Liver (tissue), 8 donors: ENCODE measurements at regions not wholly inside any gene's neighbourhood (a gene's known extent, or its start where the extent isn't known, plus 50 kb on each side); places are given as distances from the start of the nearest gene placed in this dataset.

ENCODE experiments used
- DNase-seq: peaks from one replicate; pipeline ENCODE4 v3.0.0-alpha.2; 2017; ENCODE audit warnings: low spot score
- H3K27ac ChIP-seq, 2 donors: one replicate each; pipeline ENCODE4 v1.7.0; 2013; ENCODE audit warnings: inconsistent platforms in 2 of 2, low read length in 2 of 2, control low read depth in 1 of 2, low read depth in 1 of 2, mild to moderate bottlenecking in 1 of 2
- H3K27me3 ChIP-seq, 4 donors: one replicate each; pipeline versions ENCODE4 v1.6.1 to v1.7.0; 2013; ENCODE audit warnings: low read length in 3 of 4, inconsistent platforms in 1 of 4, mild to moderate bottlenecking in 1 of 4, moderate library complexity in 1 of 4; ENCODE audit not compliant: control insufficient read depth in 4 of 4, insufficient read depth in 4 of 4
- H3K36me3 ChIP-seq, 4 donors: one replicate each; pipeline versions ENCODE4 v1.6.1 to v1.7.0; 2013; ENCODE audit warnings: low read length in 3 of 4, mild to moderate bottlenecking in 3 of 4, low read depth in 1 of 4, moderate library complexity in 1 of 4; ENCODE audit not compliant: control insufficient read depth in 4 of 4, insufficient read depth in 3 of 4
- H3K4me1 ChIP-seq, 4 donors: one replicate each; pipeline versions ENCODE4 v1.6.1 to v1.7.0; 2013; ENCODE audit warnings: low read length in 3 of 4, mild to moderate bottlenecking in 3 of 4, moderate library complexity in 1 of 4; ENCODE audit not compliant: control insufficient read depth in 4 of 4, insufficient read depth in 4 of 4
- H3K4me3 ChIP-seq, 3 donors: one replicate each; pipeline versions ENCODE4 v1.6.1 to v1.7.0; 2013; ENCODE audit warnings: low read length in 3 of 3, control low read depth in 1 of 3, low read depth in 1 of 3, mild to moderate bottlenecking in 1 of 3
- H3K9ac ChIP-seq, 2 donors: one replicate each; pipeline ENCODE4 v1.7.0; 2013; ENCODE audit warnings: low read length in 2 of 2, mild to moderate bottlenecking in 2 of 2, moderate library complexity in 2 of 2, control low read depth in 1 of 2, low read depth in 1 of 2
- H3K9me3 ChIP-seq, 4 donors: one replicate each; pipeline versions ENCODE4 v1.6.1 to v1.7.0; 2013; ENCODE audit warnings: low read length in 3 of 4; ENCODE audit not compliant: control insufficient read depth in 4 of 4
- ATF3 ChIP-seq: IDR thresholded peaks from 2 replicates; pipeline ENCODE4 v1.6.1; 2016; ENCODE audit warnings: antibody characterized with exemption
- CTCF ChIP-seq: fragments of 150-350 bp; IDR thresholded peaks from 2 replicates; pipeline ENCODE4 v1.5.1; 2017; ENCODE audit warnings: improper control_type of control experiment, low read depth, low read length; ENCODE audit not compliant: missing input control
- FOXA1 ChIP-seq: IDR thresholded peaks from 2 replicates; pipeline ENCODE4 v1.6.1; 2016; ENCODE audit warnings: antibody characterized with exemption
- FOXA2 ChIP-seq: IDR thresholded peaks from 2 replicates; pipeline ENCODE4 v1.6.1; 2016; ENCODE audit warnings: antibody characterized with exemption
- GABPA ChIP-seq, 2 donors: IDR thresholded peaks in 1 of 2; conservative IDR thresholded peaks in 1 of 2; 2 replicates each; pipeline ENCODE4 v1.6.1; 2016; ENCODE audit warnings: antibody characterized with exemption in 2 of 2, mild to moderate bottlenecking in 1 of 2, moderate library complexity in 1 of 2
- HNF4A ChIP-seq, 2 donors: conservative IDR thresholded peaks; 2 replicates each; pipeline ENCODE4 v1.6.1; 2016; ENCODE audit warnings: antibody characterized with exemption in 2 of 2, mild to moderate bottlenecking in 2 of 2
- HNF4G ChIP-seq: IDR thresholded peaks from 2 replicates; pipeline ENCODE4 v1.6.1; 2016; ENCODE audit warnings: antibody characterized with exemption
- JUND ChIP-seq, 2 donors: IDR thresholded peaks; 2 replicates each; pipeline ENCODE4 v1.6.1; 2016; ENCODE audit warnings: antibody characterized with exemption in 2 of 2
- MAX ChIP-seq: IDR thresholded peaks from 2 replicates; pipeline ENCODE4 v1.6.1; 2016; ENCODE audit warnings: antibody characterized with exemption
- NR2F2 ChIP-seq: IDR thresholded peaks from 2 replicates; pipeline ENCODE4 v1.6.1; 2016; ENCODE audit warnings: antibody characterized with exemption
- RAD21 ChIP-seq, 2 donors: IDR thresholded peaks; 2 replicates each; pipeline ENCODE4 v1.6.1; 2016; ENCODE audit warnings: antibody characterized with exemption in 2 of 2, mild to moderate bottlenecking in 2 of 2
- REST ChIP-seq: IDR thresholded peaks from 2 replicates; pipeline ENCODE4 v1.6.1; 2016; ENCODE audit warnings: antibody characterized with exemption, mild to moderate bottlenecking
- RXRA ChIP-seq, 2 donors: IDR thresholded peaks; 2 replicates each; pipeline ENCODE4 v1.6.1; 2017 to 2018; ENCODE audit warnings: antibody characterized with exemption in 2 of 2, mild to moderate bottlenecking in 1 of 2
- SP1 ChIP-seq: IDR thresholded peaks from 2 replicates; pipeline ENCODE4 v1.6.1; 2018; ENCODE audit warnings: antibody characterized with exemption, mild to moderate bottlenecking
- YY1 ChIP-seq: IDR thresholded peaks from 2 replicates; pipeline ENCODE4 v1.6.1; 2016; ENCODE audit warnings: antibody characterized with exemption, mild to moderate bottlenecking
- ZBTB33 ChIP-seq: IDR thresholded peaks from 2 replicates; pipeline ENCODE4 v1.6.1; 2016; ENCODE audit warnings: antibody characterized with exemption
- WGBS: extraction: QIAGEN DNeasy Blood & Tissue Kit; methylation state at CpG from one replicate; pipeline ENCODE4 v1.1.7; 2013; 5-methylcytosine and 5-hydroxymethylcytosine counted together
- donor health status: healthy.
- donor health status: healthy.
- donor health status: healthy.
- donor health status: healthy.
- donor health status: healthy.

- Histone ChIP-seq H3K27ac (peak overlapping the region in 1 of 2 donors; percentile 64), H3K27me3 (no peaks in the 10 kb centered on the region), H3K36me3 (no peaks in the 10 kb centered on the region), H3K9me3 (no peaks in the 10 kb centered on the region), H3K9ac (no peak overlapping the region), H3K4me3 (no peak overlapping the region), H3K4me1 (peaks cover 15 to 43% (median 35%) of the 10 kb centered on the region in 4 donors)
- no peak for DNase-seq
- TF ChIP-seq JUND (IDR thresholded peaks at IDR 0.05) (no peak), ZBTB33 (no peak), HNF4G (no peak), MAX (no peak), ATF3 (no peak)
- WGBS = 95% methylated on average over 5 of the region's 5 CpGs
Observed at GRCh38 chr9:89878003-89878411, 273.2 kb downstream of the GADD45G start.

GRCh38 chr9:89878687-89879086 is 273.9 kb downstream of the GADD45G start:
- Histone ChIP-seq H3K9me3 (no peaks in the 10 kb centered on the region), H3K27me3 (no peaks in the 10 kb centered on the region), H3K4me3 (no peak overlapping the region), H3K4me1 (peaks cover 15 to 42% (median 33%) of the 10 kb centered on the region in 4 donors), H3K27ac (peak overlapping the region in 1 of 2 donors; percentile 64), H3K9ac (no peak overlapping the region), H3K36me3 (no peaks in the 10 kb centered on the region)
- 46% methylated on average over 6 of the region's 6 CpGs for WGBS
- TF ChIP-seq SP1 = peak; percentile 89
- peak; percentile 53 to 75 for TF ChIP-seq HNF4A (conservative IDR thresholded peaks at IDR 0.05)
- TF ChIP-seq REST = no peak
- TF ChIP-seq FOXA2 = peak; percentile 76
- no peak for TF ChIP-seq ZBTB33
- no peak for TF ChIP-seq NR2F2
- no peak for TF ChIP-seq YY1
- TF ChIP-seq MAX = no peak
- TF ChIP-seq RXRA (IDR thresholded peaks at IDR 0.05) = peak; percentile 85 to 88
- no peak for TF ChIP-seq FOXA1
- peak in 1 of 2 donors; percentile 94 for TF ChIP-seq JUND (IDR thresholded peaks at IDR 0.05)
- TF ChIP-seq RAD21 (IDR thresholded peaks at IDR 0.05) = peak in 1 of 2 donors; percentile 64
- no peak for TF ChIP-seq CTCF
- no peak for TF ChIP-seq GABPA (IDR thresholded peaks at IDR 0.05 in 1 of 2, conservative IDR thresholded peaks at IDR 0.05 in 1 of 2)
- DNase-seq = no peak
